Nephron (organoid): ENCODE measurements at regions not wholly inside any gene's neighbourhood (a gene's known extent, or its start where the extent isn't known, plus 50 kb on each side); places are given as distances from the start of the nearest gene placed in this dataset.
"Not testable (repeated sequence)": the region's sequence is repeated elsewhere in the genome, so short reads cannot be mapped to it uniquely, and the experiment has no call there.

Source experiments
- H3K27ac Mint-ChIP-seq, 3 experiments: 2 replicates each; pipeline ENCODE4 v1.8.0; 2020; ENCODE audit warnings: mixed read lengths in 3 of 3, mild to moderate bottlenecking in 2 of 3, moderate library complexity in 1 of 3
- H3K27me3 Mint-ChIP-seq: 2 replicates; pipeline ENCODE4 v1.8.0; 2021; ENCODE audit warnings: low read depth, mild to moderate bottlenecking, moderate library complexity, mixed read lengths
- H3K36me3 Mint-ChIP-seq: 2 replicates; pipeline ENCODE4 v1.8.0; 2020; ENCODE audit warnings: low read depth, mixed read lengths
- H3K4me1 Mint-ChIP-seq: 2 replicates; pipeline ENCODE4 v1.8.0; 2020; ENCODE audit warnings: mixed read lengths
- H3K4me3 Mint-ChIP-seq, 3 experiments: 2 replicates each; pipeline ENCODE4 v1.8.0; 2020; ENCODE audit warnings: mild to moderate bottlenecking in 3 of 3, mixed read lengths in 3 of 3, moderate library complexity in 2 of 3
- H3K9me3 Mint-ChIP-seq: 2 replicates; pipeline ENCODE4 v1.8.0; 2020; ENCODE audit warnings: mixed read lengths
- TF ChIP-seq, protein P1 (sequence below), 3 experiments: fragments of 200-600 bp; sonication (generic); IDR thresholded peaks; one replicate each; pipeline ENCODE4 v1.5.0; 2021; ENCODE audit warnings: antibody characterized with exemption in 3 of 3; ENCODE audit not compliant: unreplicated experiment in 3 of 3

DNA sequence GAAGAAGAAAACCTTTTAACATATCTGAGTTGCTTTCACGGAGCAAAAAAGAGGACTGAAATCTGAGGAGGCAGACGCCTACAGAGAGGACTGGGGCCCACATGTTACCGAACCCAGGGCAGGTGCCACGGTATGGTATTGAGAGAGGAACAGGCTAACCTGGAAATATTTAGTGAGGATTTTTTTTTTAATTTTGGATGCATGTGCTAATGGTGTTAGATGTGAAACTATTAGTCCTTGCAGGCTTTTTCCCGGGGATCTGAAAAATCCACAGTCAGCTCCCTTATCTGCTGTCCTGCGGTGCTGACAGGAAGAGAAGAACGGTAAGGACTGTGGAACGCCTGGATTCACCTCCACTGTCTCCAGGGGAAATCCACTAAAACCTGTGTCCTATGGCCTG is 819.7 kb downstream of the TMEM121 start:
- H3K4me3 Mint-ChIP-seq = no peak overlapping the region
- no peaks in the 10 kb centered on the region for H3K27me3 Mint-ChIP-seq
- peaks cover 23% of the 10 kb centered on the region for H3K36me3 Mint-ChIP-seq
- no peaks in the 10 kb centered on the region for H3K4me1 Mint-ChIP-seq
- peaks cover 90% of the 10 kb centered on the region for H3K9me3 Mint-ChIP-seq
- H3K27ac Mint-ChIP-seq = no peak overlapping the region
- TF ChIP-seq, protein P1, sequence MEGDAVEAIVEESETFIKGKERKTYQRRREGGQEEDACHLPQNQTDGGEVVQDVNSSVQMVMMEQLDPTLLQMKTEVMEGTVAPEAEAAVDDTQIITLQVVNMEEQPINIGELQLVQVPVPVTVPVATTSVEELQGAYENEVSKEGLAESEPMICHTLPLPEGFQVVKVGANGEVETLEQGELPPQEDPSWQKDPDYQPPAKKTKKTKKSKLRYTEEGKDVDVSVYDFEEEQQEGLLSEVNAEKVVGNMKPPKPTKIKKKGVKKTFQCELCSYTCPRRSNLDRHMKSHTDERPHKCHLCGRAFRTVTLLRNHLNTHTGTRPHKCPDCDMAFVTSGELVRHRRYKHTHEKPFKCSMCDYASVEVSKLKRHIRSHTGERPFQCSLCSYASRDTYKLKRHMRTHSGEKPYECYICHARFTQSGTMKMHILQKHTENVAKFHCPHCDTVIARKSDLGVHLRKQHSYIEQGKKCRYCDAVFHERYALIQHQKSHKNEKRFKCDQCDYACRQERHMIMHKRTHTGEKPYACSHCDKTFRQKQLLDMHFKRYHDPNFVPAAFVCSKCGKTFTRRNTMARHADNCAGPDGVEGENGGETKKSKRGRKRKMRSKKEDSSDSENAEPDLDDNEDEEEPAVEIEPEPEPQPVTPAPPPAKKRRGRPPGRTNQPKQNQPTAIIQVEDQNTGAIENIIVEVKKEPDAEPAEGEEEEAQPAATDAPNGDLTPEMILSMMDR (IDR thresholded peaks at IDR 0.05; ENCODE audit: unreplicated experiment in 3 of 3) = no peak

- Mint-ChIP-seq H3K9me3 (peaks cover 91% of the 10 kb centered on the region), H3K27ac (no peak overlapping the region), H3K36me3 (peaks cover 23% of the 10 kb centered on the region), H3K27me3 (no peaks in the 10 kb centered on the region), H3K4me1 (no peaks in the 10 kb centered on the region), H3K4me3 (no peak overlapping the region)
- TF ChIP-seq, protein P1 (IDR thresholded peaks at IDR 0.05; ENCODE audit: unreplicated experiment in 3 of 3) = no peak
Measured at GRCh38 chr14:106346534-106347290, 820.3 kb downstream of the TMEM121 start.

- Mint-ChIP-seq H3K9me3 (peaks cover 93% of the 10 kb centered on the region), H3K36me3 (peaks cover 23% of the 10 kb centered on the region), H3K27me3 (no peaks in the 10 kb centered on the region), H3K27ac (no peak overlapping the region), H3K4me1 (no peaks in the 10 kb centered on the region), H3K4me3 (no peak overlapping the region)
- TF ChIP-seq, protein P1 (IDR thresholded peaks at IDR 0.05; ENCODE audit: unreplicated experiment in 3 of 3) = no peak
Measured at GRCh38 chr14:106347291-106347778, 821.0 kb downstream of the TMEM121 start.

DNA sequence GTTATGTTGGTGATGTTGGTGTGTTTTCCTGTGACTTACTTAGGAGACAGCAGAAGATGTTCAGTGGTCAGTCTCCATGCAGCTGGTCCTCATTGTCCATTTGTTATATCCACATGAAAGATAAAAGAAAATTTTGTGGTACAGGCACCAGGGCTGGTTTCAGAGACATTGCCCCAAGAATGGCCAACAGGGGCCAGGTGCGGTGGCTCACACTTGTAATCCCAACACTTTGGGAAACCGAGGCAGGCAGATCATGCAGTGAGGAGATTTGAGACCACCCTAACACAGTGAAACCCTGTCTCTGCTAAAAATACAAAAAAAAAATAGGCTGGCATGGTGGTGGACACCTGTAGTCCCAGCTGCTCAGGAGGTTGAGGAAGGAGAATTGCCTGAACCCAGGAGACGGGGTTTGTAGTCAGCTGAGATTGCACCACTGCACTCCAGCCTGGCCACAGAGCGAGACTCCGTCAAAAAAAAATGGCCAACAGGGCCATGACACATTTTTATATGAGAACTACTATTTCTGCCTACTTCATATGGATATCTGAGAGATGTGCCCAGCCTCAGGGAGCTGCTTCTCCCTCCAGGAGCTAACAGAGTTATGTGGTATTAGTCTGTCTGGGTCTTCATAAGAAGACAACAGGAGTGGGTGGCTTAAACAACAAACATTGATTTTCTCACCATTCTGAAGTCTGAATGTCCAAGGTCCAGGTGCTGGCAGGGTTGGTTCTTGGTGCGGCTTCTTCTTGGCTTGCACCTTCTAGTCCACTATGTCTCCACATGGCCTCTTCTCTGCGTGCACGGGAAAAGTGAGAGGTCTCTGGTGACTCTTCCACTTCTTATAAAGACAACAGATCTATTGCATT is 821.7 kb downstream of the TMEM121 start:
- H3K27me3 Mint-ChIP-seq = no peaks in the 10 kb centered on the region
- TF ChIP-seq, protein P1 (IDR thresholded peaks at IDR 0.05; ENCODE audit: unreplicated experiment in 3 of 3) = no peak
- H3K9me3 Mint-ChIP-seq = peaks cover 94% of the 10 kb centered on the region
- H3K4me1 Mint-ChIP-seq = no peaks in the 10 kb centered on the region
- peaks cover 23% of the 10 kb centered on the region for H3K36me3 Mint-ChIP-seq
- no peak overlapping the region for H3K4me3 Mint-ChIP-seq
- H3K27ac Mint-ChIP-seq = no peak overlapping the region

GRCh38 chr14:106348873-106349540 is 822.6 kb downstream of the TMEM121 start:
- not testable (repeated sequence) for H3K27me3 Mint-ChIP-seq, H3K4me1 Mint-ChIP-seq, H3K4me3 Mint-ChIP-seq, H3K27ac Mint-ChIP-seq
- H3K36me3 Mint-ChIP-seq = peaks cover 23% of the 10 kb centered on the region
- peaks cover 96% of the 10 kb centered on the region for H3K9me3 Mint-ChIP-seq

GRCh38 chr14:106349678-106350457 is 823.5 kb downstream of the TMEM121 start:
- peaks cover 98% of the 10 kb centered on the region for H3K9me3 Mint-ChIP-seq
- not testable (repeated sequence) for H3K27me3 Mint-ChIP-seq, H3K4me1 Mint-ChIP-seq, H3K4me3 Mint-ChIP-seq, H3K27ac Mint-ChIP-seq
- peaks cover 19% of the 10 kb centered on the region for H3K36me3 Mint-ChIP-seq

DNA sequence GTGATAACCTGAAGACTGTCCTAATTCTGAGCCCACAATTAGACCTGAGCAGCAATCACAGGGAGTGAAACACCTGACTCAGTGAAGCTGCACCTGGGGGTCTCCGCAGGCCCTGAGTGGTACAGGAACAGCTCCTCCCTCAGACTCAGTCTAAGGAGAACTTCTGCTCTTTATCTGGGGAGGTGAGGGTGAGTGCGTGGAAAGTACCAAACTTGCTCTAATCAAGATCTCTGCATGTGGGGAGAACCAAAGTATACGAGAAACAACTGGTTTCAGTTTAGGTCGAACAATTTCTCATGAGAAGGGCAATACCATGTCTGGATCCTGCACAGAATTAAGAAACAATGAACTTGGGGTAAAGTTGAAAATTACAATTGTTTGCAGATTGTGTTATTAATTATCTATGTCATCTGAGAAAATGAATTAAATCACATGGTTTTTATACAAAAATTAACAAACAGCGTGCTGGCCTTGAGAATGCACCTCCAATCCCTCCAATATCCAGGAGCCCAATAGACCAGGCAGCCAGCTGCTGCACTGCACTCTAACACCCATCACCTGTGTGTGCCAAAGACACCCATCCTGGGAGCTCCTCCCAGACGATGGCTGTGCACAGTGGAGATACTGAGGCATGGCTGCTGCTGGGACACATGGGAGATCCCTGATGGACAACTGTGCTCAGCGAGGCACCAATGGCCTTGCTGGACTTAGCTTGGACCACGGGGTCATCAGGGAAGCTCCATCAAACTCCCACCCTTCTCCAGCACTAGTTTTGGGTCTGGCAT is 828.8 kb downstream of the TMEM121 start:
- peaks cover 13% of the 10 kb centered on the region for H3K36me3 Mint-ChIP-seq
- H3K4me1 Mint-ChIP-seq, H3K27ac Mint-ChIP-seq, H3K27me3 Mint-ChIP-seq, H3K4me3 Mint-ChIP-seq: not testable (repeated sequence)
- peaks cover 72% of the 10 kb centered on the region for H3K9me3 Mint-ChIP-seq

- peaks cover 10% of the 10 kb centered on the region for H3K36me3 Mint-ChIP-seq
- not testable (repeated sequence) for H3K4me1 Mint-ChIP-seq, H3K27ac Mint-ChIP-seq, H3K27me3 Mint-ChIP-seq, H3K4me3 Mint-ChIP-seq
- peaks cover 68% of the 10 kb centered on the region for H3K9me3 Mint-ChIP-seq
Measured at GRCh38 chr14:106355881-106356642, 829.7 kb downstream of the TMEM121 start.
